Gastroesophageal sphincter (tissue), 4 donors: ENCODE measurements at regions not wholly inside any gene's neighbourhood (a gene's known extent, or its start where the extent isn't known, plus 50 kb on each side); places are given as distances from the start of the nearest gene placed in this dataset.

Source experiments
- ATAC-seq: fragments of 150-250 bp; one replicate; pipeline ENCODE4 v1.9.1; 2016; ENCODE audit warnings: mild to moderate bottlenecking, moderate library complexity
- H3K27ac ChIP-seq, 4 donors: fragments of 200-600 bp; sonication (generic) in 3 of 4; 1 replicate in 3 of 4; 2 replicates in 1 of 4; pipeline ENCODE4 v1.5.1; 2016 to 2019
- H3K27me3 ChIP-seq: fragments of 200-600 bp; sonication (generic); one replicate; pipeline ENCODE4 v1.5.1; 2019
- H3K36me3 ChIP-seq, 2 donors: fragments of 200-600 bp; sonication (generic); one replicate each; pipeline ENCODE4 v1.5.1; 2019; ENCODE audit warnings: control low read depth in 1 of 2
- H3K4me1 ChIP-seq, 3 donors: fragments of 200-600 bp; sonication (generic); 1 replicate in 2 of 3; 2 replicates in 1 of 3; pipeline ENCODE4 v1.5.1; 2016 to 2019; ENCODE audit warnings: control low read depth in 2 of 3
- H3K4me3 ChIP-seq, 2 donors: fragments of 200-600 bp; sonication (generic); one replicate each; pipeline ENCODE4 v1.5.1; 2019; ENCODE audit warnings: mild to moderate bottlenecking in 1 of 2, moderate library complexity in 1 of 2
- H3K9me3 ChIP-seq, 3 donors: fragments of 200-600 bp; sonication (generic); one replicate each; pipeline ENCODE4 v1.5.1; 2017 to 2019; ENCODE audit warnings: control low read depth in 2 of 3
- CTCF ChIP-seq, 4 experiments: fragments of 200-600 bp in 2 of 4; fragments of 450-650 bp in 2 of 4; sonication (generic) in 1 of 4; IDR thresholded peaks; one replicate each; pipeline ENCODE4 v1.5.1; 2017 to 2019; ENCODE audit warnings: antibody characterized with exemption in 4 of 4, mild to moderate bottlenecking in 2 of 4, moderate library complexity in 2 of 4
- EP300 ChIP-seq: sonication (generic); formaldehyde crosslinking; IDR thresholded peaks from one replicate; pipeline ENCODE4 v1.6.1; 2017; ENCODE audit warnings: antibody characterized with exemption, mild to moderate bottlenecking
- POLR2A ChIP-seq, 2 donors: fragments of 450-650 bp; IDR thresholded peaks; one replicate each; pipeline ENCODE4 v1.6.1; 2017; ENCODE audit warnings: antibody characterized with exemption in 2 of 2, mild to moderate bottlenecking in 2 of 2, moderate library complexity in 1 of 2
- POLR2AphosphoS5 ChIP-seq: sonication (generic); formaldehyde crosslinking; IDR thresholded peaks from one replicate; pipeline ENCODE4 v1.6.1; 2017; ENCODE audit warnings: antibody characterized with exemption
- WGBS, 2 donors: methylation state at CpG; one replicate each; pipeline ENCODE4 v1.1.5; 2018; ENCODE audit warnings: low coverage in 1 of 2; 5-methylcytosine and 5-hydroxymethylcytosine counted together

- H3K9me3 ChIP-seq = no peaks in the 10 kb centered on the region
- no peaks in the 10 kb centered on the region for H3K4me1 ChIP-seq
- no peak for TF ChIP-seq CTCF (IDR thresholded peaks at IDR 0.05)
- no peak for TF ChIP-seq EP300
- TF ChIP-seq POLR2AphosphoS5 = no peak
- TF ChIP-seq POLR2A (IDR thresholded peaks at IDR 0.05) = no peak
- no peak overlapping the region for H3K27ac ChIP-seq
- no peak overlapping the region for H3K4me3 ChIP-seq
- H3K27me3 ChIP-seq = no peaks in the 10 kb centered on the region
- no peak for ATAC-seq
- no peaks in the 10 kb centered on the region for H3K36me3 ChIP-seq
- WGBS, 2 donors = 44 to 69% methylated on average over 1 of the region's 1 CpG
These were observed 316.0 kb downstream of the ETS1 start for GRCh38 chr11:128271401-128271800.

GRCh38 chr11:128269466-128269865, 317.9 kb downstream of the ETS1 start:
- 77 to 87% methylated on average over 1 of the region's 1 CpG for WGBS, 2 donors
- TF ChIP-seq EP300 = no peak
- no peak for TF ChIP-seq CTCF (IDR thresholded peaks at IDR 0.05)
- no peak for TF ChIP-seq POLR2A (IDR thresholded peaks at IDR 0.05)
- TF ChIP-seq POLR2AphosphoS5 = no peak

GRCh38 chr11:128266893-128267292, 320.5 kb downstream of the ETS1 start:
- Histone ChIP-seq H3K9me3 (no peaks in the 10 kb centered on the region), H3K4me3 (no peak overlapping the region), H3K36me3 (no peaks in the 10 kb centered on the region), H3K4me1 (no peaks in the 10 kb centered on the region), H3K27ac (no peak overlapping the region), H3K27me3 (no peaks in the 10 kb centered on the region)
- no peak for ATAC-seq
- no peak for TF ChIP-seq POLR2A (IDR thresholded peaks at IDR 0.05)
- TF ChIP-seq CTCF (IDR thresholded peaks at IDR 0.05) = no peak
- TF ChIP-seq EP300 = no peak
- TF ChIP-seq POLR2AphosphoS5 = no peak
- 95 to 100% methylated on average over 2 of the region's 2 CpGs for WGBS, 2 donors

More at GRCh38 chr11:128269466-128269865, 317.9 kb downstream of the ETS1 start:
- no peak for ATAC-seq
- H3K9me3 ChIP-seq = no peaks in the 10 kb centered on the region
- no peak overlapping the region for H3K4me3 ChIP-seq
- H3K36me3 ChIP-seq = no peaks in the 10 kb centered on the region
- H3K4me1 ChIP-seq = no peaks in the 10 kb centered on the region
- no peaks in the 10 kb centered on the region for H3K27me3 ChIP-seq
- no peak overlapping the region for H3K27ac ChIP-seq

- H3K27ac ChIP-seq = no peak overlapping the region
- ATAC-seq = no peak
- no peaks in the 10 kb centered on the region for H3K9me3 ChIP-seq
- H3K27me3 ChIP-seq = no peaks in the 10 kb centered on the region
- no peaks in the 10 kb centered on the region for H3K36me3 ChIP-seq
- H3K4me3 ChIP-seq = no peak overlapping the region
- no peak for TF ChIP-seq POLR2A (IDR thresholded peaks at IDR 0.05)
- TF ChIP-seq POLR2AphosphoS5 = no peak
- TF ChIP-seq EP300 = no peak
- no peak for TF ChIP-seq CTCF (IDR thresholded peaks at IDR 0.05)
- 61 to 72% methylated on average over 8 to 12 of the region's 12 CpGs for WGBS, 2 donors
- H3K4me1 ChIP-seq = no peaks in the 10 kb centered on the region
These were observed 324.7 kb downstream of the ETS1 start for GRCh38 chr11:128262463-128263345.

GRCh38 chr11:128261011-128261421, 326.3 kb downstream of the ETS1 start:
- H3K4me1 ChIP-seq = no peaks in the 10 kb centered on the region
- no peak overlapping the region for H3K27ac ChIP-seq
- no peaks in the 10 kb centered on the region for H3K9me3 ChIP-seq
- H3K27me3 ChIP-seq = no peaks in the 10 kb centered on the region
- H3K4me3 ChIP-seq = no peak overlapping the region
- no peak for TF ChIP-seq EP300
- TF ChIP-seq POLR2A (IDR thresholded peaks at IDR 0.05) = no peak
- TF ChIP-seq CTCF (IDR thresholded peaks at IDR 0.05) = no peak
- TF ChIP-seq POLR2AphosphoS5 = no peak
- H3K36me3 ChIP-seq = no peaks in the 10 kb centered on the region
- no peak for ATAC-seq
- 76% methylated on average over 4 of the region's 6 CpGs; no CpG with 5 or more reads in 1 of the 2 donors for WGBS, 2 donors
